HG03442 (cell line): ENCODE measurements at regions not wholly inside any gene's neighbourhood (a gene's known extent, or its start where the extent isn't known, plus 50 kb on each side); places are given as distances from the start of the nearest gene placed in this dataset.
"Not testable (repeated sequence)": the region's sequence is repeated elsewhere in the genome, so short reads cannot be mapped to it uniquely, and the experiment has no call there.

Experiments used
- ATAC-seq: cut with Tn5 transposase; IDR thresholded peaks from one replicate; pipeline ENCODE4 v1.9.1; 2021; ENCODE audit warnings: mild to moderate bottlenecking, moderate library complexity; ENCODE audit not compliant: unreplicated experiment

GRCh38 chr13:90576067-90576466, 771.4 kb upstream of the MIR17HG start:
- no peak for ATAC-seq

- ATAC-seq: no peak
These were observed 769.8 kb upstream of the MIR17HG start for GRCh38 chr13:90577726-90578125.

GRCh38 chr13:90585392-90585791, 762.1 kb upstream of the MIR17HG start:
- no peak for ATAC-seq

GRCh38 chr13:90591260-90591926, 756.1 kb upstream of the MIR17HG start:
- ATAC-seq: no peak

- ATAC-seq: no peak
These were observed 755.6 kb upstream of the MIR17HG start for GRCh38 chr13:90591927-90592268.

GRCh38 chr13:90592943-90593342, 754.5 kb upstream of the MIR17HG start:
- ATAC-seq: no peak

- ATAC-seq: no peak
These were observed 752.8 kb upstream of the MIR17HG start for GRCh38 chr13:90594681-90595080.

GRCh38 chr13:90605664-90606063, 741.8 kb upstream of the MIR17HG start:
- ATAC-seq: no peak

- not testable (repeated sequence) for ATAC-seq
These were observed 740.6 kb upstream of the MIR17HG start for GRCh38 chr13:90606921-90607320.

GRCh38 chr13:90612391-90612790, 735.1 kb upstream of the MIR17HG start:
- no peak for ATAC-seq

- ATAC-seq: no peak
These were observed 734.3 kb upstream of the MIR17HG start for GRCh38 chr13:90613076-90613795.

GRCh38 chr13:90615236-90615635, 732.3 kb upstream of the MIR17HG start:
- ATAC-seq: no peak

GRCh38 chr13:90615767-90616166, 731.7 kb upstream of the MIR17HG start:
- no peak for ATAC-seq

GRCh38 chr13:90618133-90618532, 729.4 kb upstream of the MIR17HG start:
- ATAC-seq: no peak

GRCh38 chr13:90622541-90622940, 724.9 kb upstream of the MIR17HG start:
- ATAC-seq: no peak

GRCh38 chr13:90623318-90624011, 724.0 kb upstream of the MIR17HG start:
- ATAC-seq: no peak

- ATAC-seq: no peak
These were observed 719.7 kb upstream of the MIR17HG start for GRCh38 chr13:90627813-90628212.

- no peak for ATAC-seq
These were observed 719.0 kb upstream of the MIR17HG start for GRCh38 chr13:90628471-90628870.

- ATAC-seq: no peak
These were observed 716.8 kb upstream of the MIR17HG start for GRCh38 chr13:90630716-90631115.

GRCh38 chr13:90632184-90632583, 715.3 kb upstream of the MIR17HG start:
- no peak for ATAC-seq

- ATAC-seq: no peak
These were observed 713.6 kb upstream of the MIR17HG start for GRCh38 chr13:90633849-90634248.

GRCh38 chr13:90640976-90641375, 706.5 kb upstream of the MIR17HG start:
- ATAC-seq: no peak
